ENCODE measurements at regions not wholly inside any gene's neighbourhood (a gene's known extent, or its start where the extent isn't known, plus 50 kb on each side); places are given as distances from the start of the nearest gene placed in this dataset.

- no peak for DNase-seq (ENCODE audit: low read depth)
- H3K4me3 ChIP-seq (ENCODE audit: low read length), result no peak overlapping the region
- TF ChIP-seq CTCF (conservative IDR thresholded peaks at IDR 0.05; ENCODE audit: low read length), result no peak
These were observed 64.6 kb upstream of the SPAG17 start for GRCh38 chr1:118249641-118250040.

- peak; percentile 18 for DNase-seq (ENCODE audit: low read depth)
- peak; percentile 65 for TF ChIP-seq CTCF (conservative IDR thresholded peaks at IDR 0.05; ENCODE audit: low read length)
- H3K4me3 ChIP-seq (ENCODE audit: low read length), result no peak overlapping the region
These were observed 62.6 kb upstream of the SPAG17 start for GRCh38 chr1:118247593-118247992.

- TF ChIP-seq CTCF (conservative IDR thresholded peaks at IDR 0.05; ENCODE audit: low read length), result no peak
- H3K4me3 ChIP-seq (ENCODE audit: low read length), result no peak overlapping the region
- no peak for DNase-seq (ENCODE audit: low read depth)
These were observed 61.6 kb upstream of the SPAG17 start for GRCh38 chr1:118246646-118247045.

GRCh38 chr1:118244194-118244593, 59.2 kb upstream of the SPAG17 start:
- no peak for TF ChIP-seq CTCF (conservative IDR thresholded peaks at IDR 0.05; ENCODE audit: low read length)
- DNase-seq (ENCODE audit: low read depth), result peak; percentile 2
- no peak overlapping the region for H3K4me3 ChIP-seq (ENCODE audit: low read length)

- no peak for TF ChIP-seq CTCF (conservative IDR thresholded peaks at IDR 0.05; ENCODE audit: low read length)
- no peak overlapping the region for H3K4me3 ChIP-seq (ENCODE audit: low read length)
- no peak for DNase-seq (ENCODE audit: low read depth)
These were observed 58.2 kb upstream of the SPAG17 start for GRCh38 chr1:118243269-118243668.

Measured in AG10803 (cell line).